Endometrial microvascular endothelial cells (primary cell): ENCODE measurements at regions not wholly inside any gene's neighbourhood (a gene's known extent, or its start where the extent isn't known, plus 50 kb on each side); places are given as distances from the start of the nearest gene placed in this dataset.

Source experiments
- in situ Hi-C: cut with HindIII; loops from 2 replicates; pipeline ENCODE4 v1.10.0; 2017; ENCODE audit warnings: low sequenced_read_pairs, low pct_unique_long_range_greater_than_20kb; ENCODE audit errors: inconsistent ontology term

GRCh38 chr1:70641868-70642267 is 230.8 kb downstream of the CTH start:
- in situ Hi-C loops: no loop called here

GRCh38 chr1:70656361-70656760 is 245.3 kb downstream of the CTH start:
- in situ Hi-C loops: loop anchor here (25.0 kb wide), 1 partner anchor 356 kb away; no protein-coding TSS in a partner anchor

- in situ Hi-C loops: loop anchor here (25.0 kb wide), 1 partner anchor 352 kb away; no protein-coding TSS in a partner anchor
Observed at GRCh38 chr1:70659891-70660290, 248.8 kb downstream of the CTH start.

- in situ Hi-C loops: loop anchor here (25.0 kb wide), 1 partner anchor 346 kb away; no protein-coding TSS in a partner anchor
Observed at GRCh38 chr1:70666381-70667140, 255.5 kb downstream of the CTH start.

- in situ Hi-C loops: loop anchor here (25.0 kb wide), 1 partner anchor 345 kb away; no protein-coding TSS in a partner anchor
Observed at GRCh38 chr1:70667494-70668170, 256.6 kb downstream of the CTH start.

- in situ Hi-C loops: loop anchor here (25.0 kb wide), 1 partner anchor 341 kb away; no protein-coding TSS in a partner anchor
Observed at GRCh38 chr1:70671006-70671405, 259.9 kb downstream of the CTH start.

GRCh38 chr1:70672442-70672888 is 261.4 kb downstream of the CTH start:
- in situ Hi-C loops: loop anchor here (25.0 kb wide), 1 partner anchor 340 kb away; no protein-coding TSS in a partner anchor

GRCh38 chr1:70674941-70675685 is 264.0 kb downstream of the CTH start:
- in situ Hi-C loops: loop anchor here (25.0 kb wide), 1 partner anchor 337 kb away; no protein-coding TSS in a partner anchor

- in situ Hi-C loops: no loop called here
Observed at GRCh38 chr1:70675737-70676156, 264.7 kb downstream of the CTH start.

- in situ Hi-C loops: no loop called here
Observed at GRCh38 chr1:70685300-70686286, 274.5 kb downstream of the CTH start.

- in situ Hi-C loops: no loop called here
Observed at GRCh38 chr1:70688580-70688979, 277.5 kb downstream of the CTH start.

- in situ Hi-C loops: no loop called here
Observed at GRCh38 chr1:70706381-70707037, 295.4 kb downstream of the CTH start.

GRCh38 chr1:70707214-70707613 is 296.1 kb downstream of the CTH start:
- in situ Hi-C loops: no loop called here

GRCh38 chr1:70714149-70714548 is 303.1 kb downstream of the CTH start:
- in situ Hi-C loops: no loop called here

GRCh38 chr1:70717211-70717610 is 306.1 kb downstream of the CTH start:
- in situ Hi-C loops: no loop called here

- in situ Hi-C loops: no loop called here
Observed at GRCh38 chr1:70717656-70718055, 306.6 kb downstream of the CTH start.

GRCh38 chr1:70718086-70718630 is 307.1 kb downstream of the CTH start:
- in situ Hi-C loops: no loop called here
